Embryonic facial prominence (tissue), 1 donor: ENCODE measurements at regions not wholly inside any gene's neighbourhood (a gene's known extent, or its start where the extent isn't known, plus 50 kb on each side); places are given as distances from the start of the nearest gene placed in this dataset.
"Not testable (repeated sequence)": the region's sequence is repeated elsewhere in the genome, so short reads cannot be mapped to it uniquely, and the experiment has no call there.

Source experiments
- DNase-seq: peaks from one replicate; pipeline ENCODE4 v3.0.0-alpha.2; 2016; ENCODE audit errors: extremely low spot score

- no peak for DNase-seq
Measured at GRCh38 chr7:12827920-12828319, 140.5 kb downstream of the ARL4A start.

DNA sequence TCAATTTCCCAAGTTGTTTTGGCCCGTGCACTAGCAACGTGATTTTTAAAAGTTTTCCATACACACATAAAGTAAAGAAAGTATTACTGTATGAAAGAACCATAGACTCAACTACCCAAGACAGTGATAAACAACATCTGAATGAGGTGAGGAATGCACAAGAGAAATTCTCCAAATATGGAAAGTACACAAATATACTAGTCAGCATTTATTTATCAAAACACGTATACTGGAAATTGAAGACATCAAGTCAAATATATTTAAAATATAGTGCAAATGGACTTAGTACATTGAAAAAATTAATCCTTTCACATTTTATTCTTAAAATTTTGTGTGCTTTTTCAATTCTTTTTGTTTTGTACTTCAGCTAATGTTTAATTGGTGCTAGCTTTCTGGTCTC is 143.6 kb downstream of the ARL4A start:
- DNase-seq: no peak

DNA sequence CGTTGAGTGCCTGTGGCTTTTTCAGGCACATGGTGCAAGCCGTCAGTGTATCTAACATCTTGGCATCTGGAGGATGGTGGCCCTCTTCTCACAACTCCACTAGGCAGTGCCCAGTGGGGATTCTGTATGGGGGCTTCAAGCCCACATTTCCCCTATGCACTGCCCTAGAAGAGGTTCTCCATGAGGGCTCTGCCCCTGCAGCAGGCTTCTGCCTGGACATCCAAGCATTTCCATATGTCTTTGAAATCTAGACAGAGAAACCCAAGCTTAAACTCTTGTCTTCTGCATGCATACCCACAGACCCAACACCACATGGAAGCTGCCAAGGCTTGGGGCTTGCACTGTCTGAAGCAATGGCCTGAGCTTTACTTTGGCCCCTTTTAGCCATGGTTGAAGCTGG is 146.4 kb downstream of the ARL4A start:
- no peak for DNase-seq

- no peak for DNase-seq
Measured at GRCh38 chr7:12834782-12835181, 147.3 kb downstream of the ARL4A start.

- no peak for DNase-seq
Measured at GRCh38 chr7:12839508-12840153, 152.2 kb downstream of the ARL4A start.

- not testable (repeated sequence) for DNase-seq
Measured at GRCh38 chr7:12844732-12845131, 157.3 kb downstream of the ARL4A start.

DNA sequence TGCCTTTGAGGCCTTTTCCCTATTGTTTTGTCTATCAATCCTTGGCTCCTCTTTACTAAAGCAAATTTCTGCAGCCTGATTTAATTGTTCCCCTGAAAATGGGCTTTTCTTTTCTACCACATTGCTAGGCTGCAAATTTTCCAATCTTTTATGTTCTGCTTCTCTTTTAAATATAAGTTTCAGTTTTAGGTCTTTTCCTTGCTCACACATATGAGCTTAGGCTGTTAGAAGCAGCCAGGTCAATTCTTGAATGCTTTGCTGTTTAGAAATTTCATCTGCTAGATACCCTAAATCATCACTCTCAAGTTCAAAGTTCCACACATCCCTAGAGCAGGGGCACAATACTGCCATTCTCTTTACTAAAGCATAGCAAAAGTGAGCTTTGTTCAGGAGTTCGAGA is 159.6 kb downstream of the ARL4A start:
- DNase-seq: no peak

GRCh38 chr7:12851142-12851541 is 163.7 kb downstream of the ARL4A start:
- DNase-seq: no peak

DNA sequence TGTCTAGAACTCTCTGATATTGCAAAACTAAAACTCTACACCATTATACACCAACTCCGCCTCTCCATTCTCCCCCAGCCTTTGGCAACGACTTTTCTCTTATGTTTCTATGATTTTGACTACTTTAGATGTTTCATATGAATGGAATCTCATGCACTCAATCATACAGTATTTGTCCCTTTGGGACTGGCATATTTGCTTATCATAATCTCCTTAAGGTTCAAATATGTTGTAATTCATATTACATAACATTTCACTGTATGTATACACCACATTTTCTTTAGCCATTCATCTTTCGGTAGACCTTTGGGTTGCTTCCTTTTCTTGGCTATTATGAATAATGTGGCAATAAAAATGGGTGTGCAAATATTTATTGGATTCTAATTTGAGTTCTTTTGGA is 164.4 kb downstream of the ARL4A start:
- DNase-seq: no peak

- no peak for DNase-seq
Measured at GRCh38 chr7:12855036-12855435, 167.6 kb downstream of the ARL4A start.

- DNase-seq: no peak
Measured at GRCh38 chr7:12859761-12860160, 172.3 kb downstream of the ARL4A start.

- no peak for DNase-seq
Measured at GRCh38 chr7:12861070-12861469, 173.6 kb downstream of the ARL4A start.

DNA sequence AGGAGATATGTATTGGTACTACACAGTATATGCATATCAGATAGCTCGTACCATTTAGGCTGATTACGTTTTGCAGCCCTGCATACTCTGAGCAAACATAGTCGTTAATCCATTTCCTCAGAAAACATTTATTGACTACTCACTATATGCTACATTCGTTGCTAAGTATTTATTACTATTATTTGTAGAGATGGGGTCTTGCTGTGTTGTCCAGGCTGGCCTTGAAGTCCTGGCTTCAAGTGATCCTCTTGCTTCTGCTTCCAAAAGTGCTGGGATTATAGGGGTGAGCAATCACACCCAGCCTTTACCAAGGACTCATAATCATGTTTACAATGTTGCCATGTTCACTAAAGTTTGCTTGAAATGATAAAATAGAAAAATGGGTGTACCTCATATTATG is 174.7 kb downstream of the ARL4A start:
- no peak for DNase-seq

- DNase-seq: no peak
Measured at GRCh38 chr7:12864470-12865046, 177.1 kb downstream of the ARL4A start.

DNA sequence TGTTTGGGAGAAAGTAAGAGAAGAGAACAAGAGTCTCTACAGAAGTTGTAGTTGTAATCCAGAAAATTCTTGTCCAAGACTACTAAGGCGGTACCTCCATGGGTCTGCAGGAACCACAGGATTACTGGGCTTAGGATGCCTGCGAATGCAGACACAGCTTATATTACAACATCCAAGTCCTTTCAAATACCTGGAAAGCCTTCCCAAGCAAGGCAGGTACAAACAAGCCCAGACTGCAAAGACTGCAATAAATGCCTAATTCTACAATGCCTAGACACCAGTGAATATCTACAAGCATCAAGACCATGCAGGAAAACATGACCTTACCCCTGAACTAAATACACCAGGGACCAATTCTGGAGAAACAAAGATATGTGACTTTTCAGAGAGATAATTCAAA is 178.2 kb downstream of the ARL4A start:
- DNase-seq: no peak

DNA sequence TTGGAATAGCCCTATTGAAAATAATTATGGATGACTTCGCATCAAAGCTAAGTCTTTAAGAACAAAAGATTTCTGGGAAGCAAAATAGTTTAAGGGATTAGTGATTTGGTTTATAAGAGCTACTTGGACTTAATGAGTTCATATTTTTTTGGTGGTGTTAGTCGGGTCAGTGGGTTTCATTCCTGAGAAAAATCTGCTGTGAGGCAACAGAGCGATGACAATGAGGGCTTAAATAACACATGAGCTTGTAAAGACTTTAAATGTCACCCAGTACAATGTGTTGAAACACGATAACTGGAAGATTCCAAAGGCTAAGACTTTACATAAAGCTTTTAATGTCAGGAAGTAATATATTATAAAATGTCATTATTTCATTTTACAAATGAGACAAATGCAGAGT is 178.8 kb downstream of the ARL4A start:
- DNase-seq: no peak

DNA sequence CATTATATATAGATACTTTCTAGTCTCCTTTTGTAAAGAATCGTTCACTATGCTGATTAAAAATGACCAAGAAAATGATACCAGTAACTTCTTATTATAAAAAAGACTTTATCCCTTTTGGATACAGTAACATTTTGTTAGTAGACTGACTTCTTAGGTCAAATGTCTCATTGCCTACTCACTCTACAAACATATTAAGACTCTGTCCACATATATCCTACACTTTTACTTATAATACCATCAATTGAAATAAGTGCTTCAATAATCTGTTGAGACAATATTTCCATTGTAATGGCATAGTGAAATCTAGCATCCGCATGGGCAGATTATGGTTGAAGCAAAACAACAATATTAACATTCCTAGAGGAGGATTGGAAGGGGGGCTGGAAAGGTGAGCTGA is 180.6 kb downstream of the ARL4A start:
- no peak for DNase-seq

DNA sequence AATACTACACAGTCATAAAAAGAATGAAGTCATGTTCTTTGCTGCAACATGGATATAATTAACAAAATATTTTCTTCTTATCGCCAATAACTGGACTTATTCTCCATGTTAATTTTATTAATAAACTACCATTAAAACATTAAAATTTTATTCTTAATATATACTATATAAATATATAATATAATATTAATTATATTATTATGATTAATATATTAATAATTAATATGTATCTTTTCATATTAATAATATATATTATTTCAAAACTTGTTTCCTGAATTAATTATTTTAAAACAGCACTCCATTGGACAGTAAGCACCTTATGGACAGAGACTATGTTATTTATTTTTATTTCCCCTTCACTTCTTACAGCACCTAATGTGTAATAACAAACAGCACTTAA is 182.8 kb downstream of the ARL4A start:
- DNase-seq: no peak

DNA sequence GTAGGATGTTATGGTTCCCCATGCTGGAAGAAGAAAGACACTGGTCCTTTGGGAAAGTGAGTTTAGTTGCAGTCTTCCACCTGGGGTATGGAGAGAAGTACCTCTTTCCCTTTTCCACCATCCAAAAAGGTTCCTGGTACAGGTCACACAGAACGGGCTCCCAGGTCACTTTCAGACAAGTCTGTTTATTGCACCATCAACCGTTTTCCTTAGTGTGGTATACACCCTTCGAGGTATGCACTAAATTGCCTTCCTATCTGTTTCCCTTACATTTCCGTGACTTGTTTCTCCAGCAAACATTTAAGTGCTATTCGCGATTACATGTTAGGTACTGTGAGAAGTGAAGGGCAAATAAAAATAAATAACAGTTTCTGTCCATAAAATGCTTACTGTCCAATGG is 185.1 kb downstream of the ARL4A start:
- no peak for DNase-seq

DNA sequence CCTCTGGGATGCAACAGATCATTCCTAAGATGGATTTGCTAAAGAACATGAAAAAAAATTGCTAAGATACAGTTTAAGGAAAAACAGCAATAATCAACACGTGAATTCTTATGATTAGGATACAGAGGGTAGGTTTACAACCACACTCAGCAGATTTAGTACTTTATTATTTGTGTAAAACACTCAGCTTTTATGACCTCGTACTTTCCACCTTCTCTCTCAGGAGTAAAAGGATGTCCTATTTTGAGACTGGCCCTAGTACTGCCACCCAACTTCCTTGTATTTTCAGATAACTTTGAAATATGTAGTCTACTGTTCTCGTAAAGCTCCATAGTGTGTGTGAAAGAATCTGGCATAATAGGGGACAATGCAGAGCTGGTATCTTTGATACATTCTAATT is 186.1 kb downstream of the ARL4A start:
- no peak for DNase-seq

GRCh38 chr7:12879139-12879538 is 191.7 kb downstream of the ARL4A start:
- DNase-seq: no peak

GRCh38 chr7:12881712-12882111 is 194.3 kb downstream of the ARL4A start:
- DNase-seq: no peak

GRCh38 chr7:12882710-12883109 is 195.3 kb downstream of the ARL4A start:
- DNase-seq: no peak

GRCh38 chr7:12884033-12884432 is 196.6 kb downstream of the ARL4A start:
- no peak for DNase-seq
